Upper lobe of right lung (tissue), 1 donor: ENCODE measurements at regions not wholly inside any gene's neighbourhood (a gene's known extent, or its start where the extent isn't known, plus 50 kb on each side); places are given as distances from the start of the nearest gene placed in this dataset.

ENCODE experiments used
- ATAC-seq: fragments of 200-7000 bp; cut with Tn5 transposase; one replicate; pipeline ENCODE4 v1.9.1; 2020; ENCODE audit warnings: mild to moderate bottlenecking, moderate library complexity
- DNase-seq: peaks from one replicate; pipeline ENCODE4 v3.0.0-alpha.2; 2020
- H3K27ac ChIP-seq: fragments of 200-600 bp; one replicate; pipeline ENCODE4 v1.8.0; 2022
- H3K27me3 ChIP-seq: fragments of 200-600 bp; one replicate; pipeline ENCODE4 v1.8.0; 2022; ENCODE audit warnings: mild to moderate bottlenecking
- H3K36me3 ChIP-seq: fragments of 200-600 bp; one replicate; pipeline ENCODE4 v1.8.0; 2022
- H3K4me1 ChIP-seq: fragments of 200-600 bp; one replicate; pipeline ENCODE4 v1.8.0; 2022
- H3K4me3 ChIP-seq: fragments of 200-600 bp; one replicate; pipeline ENCODE4 v1.8.0; 2022; ENCODE audit warnings: mild to moderate bottlenecking
- H3K9me3 ChIP-seq: fragments of 200-600 bp; one replicate; pipeline ENCODE4 v1.8.0; 2022
- intact Hi-C: fragments of 100-400 bp; cut with DNase I; formaldehyde crosslinking; loops from one replicate; pipeline ENCODE4 v1.11.0; 2022
- TF ChIP-seq, protein P1 (sequence below): fragments of 200-600 bp; IDR thresholded peaks from one replicate; pipeline ENCODE4 v1.8.0; 2022; ENCODE audit warnings: antibody characterized with exemption
- donor health status: DM: no; HTN: yes; CAD: no; lungs with severe emphysema.

DNA sequence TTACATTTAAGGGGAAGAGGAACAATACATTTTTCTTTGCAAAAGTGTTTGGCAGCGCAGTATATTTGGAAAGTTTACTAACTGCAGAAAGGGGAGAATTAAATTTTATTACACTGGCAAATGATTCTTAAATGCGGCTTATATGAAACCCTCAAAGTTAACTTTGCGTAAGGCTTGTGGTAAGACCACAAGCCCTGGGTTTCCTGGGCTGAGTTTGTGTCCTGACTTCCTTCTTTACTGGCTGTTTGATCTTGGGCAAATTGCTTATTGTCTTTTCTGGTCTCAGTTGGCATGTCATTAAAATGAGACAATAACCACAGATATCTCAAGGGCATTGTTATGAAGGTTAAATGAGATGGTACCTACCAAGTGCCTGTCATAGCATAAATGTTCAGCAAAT is 106.8 kb downstream of the GLRX3 start:
- H3K36me3 ChIP-seq: no peaks in the 10 kb centered on the region
- H3K4me3 ChIP-seq: no peak overlapping the region
- no peaks in the 10 kb centered on the region for H3K27me3 ChIP-seq
- no peak for ATAC-seq
- intact Hi-C loops: no loop called here
- no peak overlapping the region for H3K27ac ChIP-seq
- no peak for DNase-seq
- TF ChIP-seq, protein P1, sequence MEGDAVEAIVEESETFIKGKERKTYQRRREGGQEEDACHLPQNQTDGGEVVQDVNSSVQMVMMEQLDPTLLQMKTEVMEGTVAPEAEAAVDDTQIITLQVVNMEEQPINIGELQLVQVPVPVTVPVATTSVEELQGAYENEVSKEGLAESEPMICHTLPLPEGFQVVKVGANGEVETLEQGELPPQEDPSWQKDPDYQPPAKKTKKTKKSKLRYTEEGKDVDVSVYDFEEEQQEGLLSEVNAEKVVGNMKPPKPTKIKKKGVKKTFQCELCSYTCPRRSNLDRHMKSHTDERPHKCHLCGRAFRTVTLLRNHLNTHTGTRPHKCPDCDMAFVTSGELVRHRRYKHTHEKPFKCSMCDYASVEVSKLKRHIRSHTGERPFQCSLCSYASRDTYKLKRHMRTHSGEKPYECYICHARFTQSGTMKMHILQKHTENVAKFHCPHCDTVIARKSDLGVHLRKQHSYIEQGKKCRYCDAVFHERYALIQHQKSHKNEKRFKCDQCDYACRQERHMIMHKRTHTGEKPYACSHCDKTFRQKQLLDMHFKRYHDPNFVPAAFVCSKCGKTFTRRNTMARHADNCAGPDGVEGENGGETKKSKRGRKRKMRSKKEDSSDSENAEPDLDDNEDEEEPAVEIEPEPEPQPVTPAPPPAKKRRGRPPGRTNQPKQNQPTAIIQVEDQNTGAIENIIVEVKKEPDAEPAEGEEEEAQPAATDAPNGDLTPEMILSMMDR: no peak
- no peaks in the 10 kb centered on the region for H3K9me3 ChIP-seq
- no peaks in the 10 kb centered on the region for H3K4me1 ChIP-seq

DNA sequence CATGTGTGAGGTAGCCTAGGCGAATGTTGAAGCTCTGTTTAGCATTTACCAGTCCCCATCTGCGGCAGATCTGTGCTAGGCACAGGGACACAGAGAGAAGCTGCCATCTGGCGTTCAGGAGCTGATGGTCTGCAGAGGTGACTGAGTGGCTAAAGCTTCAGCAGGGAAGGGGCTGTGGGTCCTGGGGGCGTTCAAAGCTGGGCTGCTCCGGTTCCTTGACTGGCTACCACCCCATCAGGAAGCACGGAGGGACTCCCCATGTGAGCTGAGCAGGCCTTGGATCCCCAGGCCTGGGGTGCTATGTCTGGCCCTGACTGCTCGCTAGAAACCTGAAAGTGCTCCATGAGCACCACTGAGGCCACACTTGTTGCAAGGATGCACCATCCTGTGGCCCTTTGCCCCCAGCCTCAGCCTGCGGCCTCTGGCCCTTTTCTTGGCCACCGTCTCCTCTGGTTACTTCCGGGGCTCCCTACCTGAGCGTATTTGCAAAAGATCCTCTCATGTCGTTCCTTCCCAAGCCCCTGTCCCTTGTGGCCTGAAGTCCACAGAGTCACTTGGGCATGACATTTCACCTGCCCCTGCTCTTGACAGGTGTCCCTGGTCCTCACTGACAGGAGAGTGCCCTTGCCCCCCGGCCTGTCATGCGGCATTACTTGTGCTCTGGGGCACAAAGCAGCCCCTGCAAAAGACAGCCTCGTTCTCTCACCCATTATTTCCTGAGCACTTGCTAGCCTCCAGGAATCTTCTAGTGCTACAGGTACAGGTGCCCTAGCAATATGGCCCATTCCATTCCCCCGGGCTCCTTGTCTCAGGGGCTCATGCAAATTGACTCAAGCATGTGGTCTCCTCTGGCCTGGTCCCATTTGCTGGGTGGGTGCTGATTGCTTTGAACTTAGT is 108.1 kb downstream of the GLRX3 start:
- Histone ChIP-seq H3K4me1 (no peaks in the 10 kb centered on the region), H3K36me3 (no peaks in the 10 kb centered on the region), H3K4me3 (no peak overlapping the region), H3K9me3 (no peaks in the 10 kb centered on the region), H3K27ac (no peak overlapping the region), H3K27me3 (no peaks in the 10 kb centered on the region)
- intact Hi-C loops: no loop called here
- peak; percentile 43 for DNase-seq
- TF ChIP-seq, protein P1: no peak
- peak; percentile 16 for ATAC-seq

DNA sequence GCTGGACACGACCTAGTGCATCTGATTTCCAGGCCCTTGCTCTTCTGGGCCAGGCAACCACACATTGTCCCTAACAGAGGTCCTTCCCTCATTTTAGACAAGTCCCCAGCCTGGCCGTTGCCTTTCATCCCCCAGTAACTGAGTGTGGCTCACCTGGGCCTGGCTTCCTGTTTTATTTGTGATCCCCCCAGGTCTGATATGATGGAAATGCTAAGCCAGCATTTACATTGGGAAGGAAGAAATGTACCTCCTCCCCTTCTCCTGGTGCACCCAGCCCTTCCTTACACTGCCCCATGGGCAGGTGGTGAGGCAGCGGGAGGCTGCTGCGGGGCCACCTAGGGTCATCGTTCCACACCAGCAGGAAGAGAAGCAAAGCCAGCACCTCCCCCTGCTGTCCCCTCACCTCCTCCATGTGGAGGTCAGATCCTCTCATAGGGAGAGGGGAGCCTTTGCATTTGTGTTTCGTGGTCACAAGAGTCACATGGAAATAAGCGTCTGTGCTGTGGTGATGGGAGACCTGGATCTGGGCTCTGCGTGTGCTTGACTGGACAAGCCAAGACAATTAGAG is 108.8 kb downstream of the GLRX3 start:
- TF ChIP-seq, protein P1: no peak
- Histone ChIP-seq H3K27me3 (no peaks in the 10 kb centered on the region), H3K9me3 (no peaks in the 10 kb centered on the region), H3K4me1 (no peaks in the 10 kb centered on the region), H3K4me3 (no peak overlapping the region), H3K36me3 (no peaks in the 10 kb centered on the region), H3K27ac (no peak overlapping the region)
- peak; percentile 37 for DNase-seq
- no peak for ATAC-seq
- intact Hi-C loops: no loop called here

DNA sequence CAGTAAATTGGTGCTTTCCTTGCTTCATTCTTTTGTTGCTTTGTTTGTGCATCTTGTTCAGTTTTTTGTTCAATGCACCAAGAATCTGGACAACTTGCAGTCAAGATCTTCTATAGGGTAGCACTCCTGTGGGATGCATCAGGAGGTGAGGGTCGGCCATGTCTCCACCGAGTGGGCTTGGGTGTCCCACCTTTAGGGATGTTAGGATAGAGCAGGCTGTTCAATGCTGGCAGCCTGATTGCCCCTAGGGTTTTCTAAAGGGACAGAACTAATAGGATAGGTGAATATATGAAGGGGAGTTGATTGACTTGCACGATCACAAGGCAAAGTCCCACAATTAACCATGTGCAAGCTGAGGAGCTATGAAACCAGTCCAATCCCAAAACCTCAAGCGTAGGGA is 109.9 kb downstream of the GLRX3 start:
- intact Hi-C loops: no loop called here
- Histone ChIP-seq H3K27me3 (no peaks in the 10 kb centered on the region), H3K4me3 (no peak overlapping the region), H3K27ac (no peak overlapping the region), H3K36me3 (no peaks in the 10 kb centered on the region), H3K4me1 (no peaks in the 10 kb centered on the region), H3K9me3 (no peaks in the 10 kb centered on the region)
- DNase-seq (no peak), ATAC-seq (no peak)
- TF ChIP-seq, protein P1: no peak

DNA sequence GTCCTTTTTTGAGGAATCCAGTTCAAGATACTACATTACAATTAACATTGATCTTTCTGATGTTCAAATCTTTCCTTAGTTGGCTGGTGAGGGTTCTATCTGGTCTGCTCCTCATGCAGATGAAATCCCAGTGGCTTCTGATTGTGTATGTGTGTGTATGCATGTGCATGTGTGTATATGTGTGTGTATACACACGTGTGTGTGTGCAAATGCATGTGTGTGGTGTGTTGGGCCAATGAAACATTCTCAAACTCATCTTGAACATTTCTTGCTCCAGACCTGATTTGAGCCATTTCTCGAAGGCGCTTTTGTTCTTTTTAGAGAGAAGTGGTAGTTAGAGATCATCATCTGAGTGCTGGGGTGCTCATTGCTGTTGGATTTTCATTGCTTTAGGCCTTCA is 113.9 kb downstream of the GLRX3 start:
- no peak for ATAC-seq
- TF ChIP-seq, protein P1: no peak

More for the DNA sequence above, 113.9 kb downstream of the GLRX3 start:
- Histone ChIP-seq H3K27me3 (no peaks in the 10 kb centered on the region), H3K4me1 (no peaks in the 10 kb centered on the region), H3K4me3 (no peak overlapping the region), H3K9me3 (no peaks in the 10 kb centered on the region), H3K36me3 (no peaks in the 10 kb centered on the region), H3K27ac (no peak overlapping the region)
- DNase-seq: no peak
- intact Hi-C loops: no loop called here
